Tibial nerve (tissue), 4 donors: ENCODE measurements at regions not wholly inside any gene's neighbourhood (a gene's known extent, or its start where the extent isn't known, plus 50 kb on each side); places are given as distances from the start of the nearest gene placed in this dataset.

Experiments used
- DNase-seq, 2 donors: peaks; one replicate each; pipeline ENCODE4 v3.0.0-alpha.2; 2019; ENCODE audit warnings: low spot score in 2 of 2
- H3K27ac ChIP-seq, 4 donors: fragments of 200-600 bp; sonication (generic) in 3 of 4; one replicate each; pipeline ENCODE4 v1.5.1; 2017 to 2019; ENCODE audit warnings: mild to moderate bottlenecking in 1 of 4
- H3K27me3 ChIP-seq, 2 donors: fragments of 200-600 bp; sonication (generic) in 1 of 2; one replicate each; pipeline versions ENCODE4 v1.5.1 to v1.6.0; 2017 to 2019
- H3K36me3 ChIP-seq, 3 donors: fragments of 200-600 bp; sonication (generic); one replicate each; pipeline ENCODE4 v1.5.1; 2018 to 2019
- H3K4me1 ChIP-seq, 4 donors: fragments of 200-600 bp; sonication (generic) in 3 of 4; one replicate each; pipeline ENCODE4 v1.5.1; 2017 to 2019
- H3K4me3 ChIP-seq, 4 donors: fragments of 200-600 bp; sonication (generic) in 3 of 4; one replicate each; pipeline ENCODE4 v1.5.1; 2017 to 2019; ENCODE audit warnings: mild to moderate bottlenecking in 1 of 4, moderate library complexity in 1 of 4
- H3K9me3 ChIP-seq, 4 donors: fragments of 200-600 bp; sonication (generic) in 3 of 4; one replicate each; pipeline ENCODE4 v1.5.1; 2017 to 2019
- CTCF ChIP-seq, 5 experiments: fragments of 200-600 bp in 3 of 5; fragments of 450-650 bp in 2 of 5; sonication (generic) in 3 of 5; IDR thresholded peaks; one replicate each; pipeline ENCODE4 v1.5.1; 2016 to 2019; ENCODE audit warnings: antibody characterized with exemption in 5 of 5, mild to moderate bottlenecking in 3 of 5, moderate library complexity in 2 of 5
- EP300 ChIP-seq, 2 donors: sonication (generic); formaldehyde crosslinking; IDR thresholded peaks; one replicate each; pipeline ENCODE4 v1.6.1; 2017; ENCODE audit warnings: antibody characterized with exemption in 2 of 2, mild to moderate bottlenecking in 1 of 2
- POLR2A ChIP-seq, 2 donors: fragments of 450-650 bp; IDR thresholded peaks; one replicate each; pipeline ENCODE4 v1.6.1; 2017; ENCODE audit warnings: antibody characterized with exemption in 2 of 2, mild to moderate bottlenecking in 2 of 2, moderate library complexity in 2 of 2
- WGBS, 2 donors: methylation state at CpG; one replicate each; pipeline ENCODE4 v1.1.5; 2018; 5-methylcytosine and 5-hydroxymethylcytosine counted together

GRCh38 chr13:105167385-105167784 is 1368.1 kb downstream of the EFNB2 start:
- no peak for TF ChIP-seq CTCF (IDR thresholded peaks at IDR 0.05)
- no peak for TF ChIP-seq POLR2A (IDR thresholded peaks at IDR 0.05)
- no peak for TF ChIP-seq EP300 (IDR thresholded peaks at IDR 0.05)
- Histone ChIP-seq H3K36me3 (no peaks in the 10 kb centered on the region), H3K27ac (no peak overlapping the region), H3K27me3 (no peaks in the 10 kb centered on the region), H3K4me3 (no peak overlapping the region), H3K9me3 (peaks cover 0 to 14% (median 4%) of the 10 kb centered on the region in 4 donors), H3K4me1 (no peaks in the 10 kb centered on the region)
- no peak for DNase-seq
- 75 to 81% methylated on average over 1 of the region's 1 CpG for WGBS, 2 donors

- Histone ChIP-seq H3K27me3 (no peaks in the 10 kb centered on the region), H3K27ac (no peak overlapping the region), H3K9me3 (peaks cover 0 to under 1% (median 0%) of the 10 kb centered on the region in 4 donors), H3K4me1 (no peaks in the 10 kb centered on the region), H3K36me3 (no peaks in the 10 kb centered on the region), H3K4me3 (no peak overlapping the region)
- 65 to 70% methylated on average over 2 of the region's 2 CpGs for WGBS, 2 donors
- DNase-seq = no peak
- no peak for TF ChIP-seq CTCF (IDR thresholded peaks at IDR 0.05)
- TF ChIP-seq EP300 (IDR thresholded peaks at IDR 0.05) = no peak
- TF ChIP-seq POLR2A (IDR thresholded peaks at IDR 0.05) = no peak
Observed at GRCh38 chr13:105165449-105166125, 1369.9 kb downstream of the EFNB2 start.

- Histone ChIP-seq H3K27me3 (no peaks in the 10 kb centered on the region), H3K4me1 (no peaks in the 10 kb centered on the region), H3K36me3 (no peaks in the 10 kb centered on the region), H3K4me3 (no peak overlapping the region), H3K9me3 (no peaks in the 10 kb centered on the region), H3K27ac (no peak overlapping the region)
- TF ChIP-seq POLR2A (IDR thresholded peaks at IDR 0.05) = no peak
- TF ChIP-seq EP300 (IDR thresholded peaks at IDR 0.05) = no peak
- TF ChIP-seq CTCF (IDR thresholded peaks at IDR 0.05) = no peak
- no peak for DNase-seq
- 81 to 87% methylated on average over 1 of the region's 1 CpG for WGBS, 2 donors
Observed at GRCh38 chr13:105159841-105160240, 1375.6 kb downstream of the EFNB2 start.

GRCh38 chr13:105153611-105154010 is 1381.9 kb downstream of the EFNB2 start:
- Histone ChIP-seq H3K4me3 (no peak overlapping the region), H3K27ac (no peak overlapping the region), H3K36me3 (no peaks in the 10 kb centered on the region), H3K27me3 (no peaks in the 10 kb centered on the region), H3K9me3 (no peaks in the 10 kb centered on the region), H3K4me1 (no peaks in the 10 kb centered on the region)
- no peak for TF ChIP-seq EP300 (IDR thresholded peaks at IDR 0.05)
- TF ChIP-seq CTCF (IDR thresholded peaks at IDR 0.05) = no peak
- no peak for TF ChIP-seq POLR2A (IDR thresholded peaks at IDR 0.05)
- WGBS, 2 donors = 61 to 62% methylated on average over 1 of the region's 1 CpG
- no peak for DNase-seq

- no peak overlapping the region for H3K27ac ChIP-seq
- DNase-seq = no peak
- H3K9me3 ChIP-seq = no peaks in the 10 kb centered on the region
- no peaks in the 10 kb centered on the region for H3K4me1 ChIP-seq
- no peaks in the 10 kb centered on the region for H3K27me3 ChIP-seq
- H3K4me3 ChIP-seq = no peak overlapping the region
- no peaks in the 10 kb centered on the region for H3K36me3 ChIP-seq
- 85 to 91% methylated on average over 3 of the region's 3 CpGs for WGBS, 2 donors
- TF ChIP-seq CTCF (IDR thresholded peaks at IDR 0.05) (no peak), EP300 (IDR thresholded peaks at IDR 0.05) (no peak)
Observed at GRCh38 chr13:105151639-105152038, 1383.8 kb downstream of the EFNB2 start.
